HG03159 (cell line): ENCODE measurements at regions not wholly inside any gene's neighbourhood (a gene's known extent, or its start where the extent isn't known, plus 50 kb on each side); places are given as distances from the start of the nearest gene placed in this dataset.

Source experiments
- ATAC-seq: cut with Tn5 transposase; IDR thresholded peaks from one replicate; pipeline ENCODE4 v1.9.1; 2021; ENCODE audit warnings: mild to moderate bottlenecking, moderate library complexity; ENCODE audit not compliant: unreplicated experiment

DNA sequence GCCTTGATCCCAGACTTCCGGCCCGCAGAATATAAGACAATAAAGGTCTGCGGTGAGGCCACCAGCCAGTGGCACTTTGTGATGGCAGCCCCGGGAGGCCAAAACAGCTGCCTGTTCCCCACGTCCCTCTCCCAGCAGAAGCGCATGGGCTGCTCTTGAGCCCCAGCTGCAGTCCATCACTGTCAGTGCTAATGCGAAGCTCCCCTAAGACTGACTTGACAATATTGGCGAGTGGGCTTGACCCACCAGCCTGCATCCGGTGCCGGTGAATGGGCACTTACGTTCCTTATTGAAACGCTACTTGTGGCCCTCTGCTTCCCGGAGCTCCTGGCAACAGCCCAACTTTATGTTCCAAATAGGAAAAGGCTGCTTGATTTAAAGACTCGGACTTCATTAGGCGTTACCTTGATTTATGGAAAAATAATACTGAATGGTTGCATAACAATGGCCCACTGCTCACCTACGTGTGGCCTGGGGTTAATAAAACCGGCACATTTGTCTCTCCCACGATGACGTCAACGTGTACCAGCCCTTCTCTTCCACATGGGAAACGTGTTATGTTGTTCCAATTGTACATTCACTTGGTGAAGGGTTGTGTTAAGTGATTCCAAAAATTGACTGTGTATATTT is 93.4 kb upstream of the SEPTIN5 start:
- no peak for ATAC-seq

DNA sequence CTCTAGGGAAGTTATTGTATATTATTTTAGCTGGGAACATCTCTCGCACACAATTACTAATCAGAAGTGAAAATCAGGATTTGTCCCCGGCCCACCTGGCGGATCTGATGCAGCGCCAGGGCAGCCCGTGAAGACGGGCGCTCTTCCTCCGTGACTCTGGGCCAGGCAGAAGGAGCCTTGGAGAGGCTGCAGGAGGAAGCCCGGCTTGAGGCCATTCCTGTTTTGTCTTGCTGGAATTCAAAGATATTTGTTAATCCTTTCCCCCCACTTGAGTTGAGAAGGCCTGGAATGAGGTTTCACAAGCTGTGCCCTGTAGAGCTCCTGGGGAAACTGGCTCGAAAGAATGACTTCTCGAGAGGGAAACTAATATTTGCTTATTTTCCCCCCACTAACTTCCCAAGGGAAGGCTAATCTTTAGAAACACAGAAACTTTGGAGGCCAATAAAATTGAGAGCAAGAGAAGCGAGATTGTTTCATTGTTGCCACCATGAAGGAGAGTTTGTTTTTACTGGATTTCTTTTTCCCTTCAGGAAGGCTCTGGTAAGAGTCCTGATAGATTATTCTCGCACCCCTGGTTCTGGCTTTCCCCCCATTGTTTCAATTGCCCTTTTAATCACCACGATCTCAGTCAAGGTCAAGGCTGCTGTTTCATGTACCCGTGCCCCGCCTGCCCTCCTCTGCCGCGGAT is 92.8 kb upstream of the SEPTIN5 start:
- no peak for ATAC-seq

GRCh38 chr22:19622061-19622441 is 92.3 kb upstream of the SEPTIN5 start:
- no peak for ATAC-seq

DNA sequence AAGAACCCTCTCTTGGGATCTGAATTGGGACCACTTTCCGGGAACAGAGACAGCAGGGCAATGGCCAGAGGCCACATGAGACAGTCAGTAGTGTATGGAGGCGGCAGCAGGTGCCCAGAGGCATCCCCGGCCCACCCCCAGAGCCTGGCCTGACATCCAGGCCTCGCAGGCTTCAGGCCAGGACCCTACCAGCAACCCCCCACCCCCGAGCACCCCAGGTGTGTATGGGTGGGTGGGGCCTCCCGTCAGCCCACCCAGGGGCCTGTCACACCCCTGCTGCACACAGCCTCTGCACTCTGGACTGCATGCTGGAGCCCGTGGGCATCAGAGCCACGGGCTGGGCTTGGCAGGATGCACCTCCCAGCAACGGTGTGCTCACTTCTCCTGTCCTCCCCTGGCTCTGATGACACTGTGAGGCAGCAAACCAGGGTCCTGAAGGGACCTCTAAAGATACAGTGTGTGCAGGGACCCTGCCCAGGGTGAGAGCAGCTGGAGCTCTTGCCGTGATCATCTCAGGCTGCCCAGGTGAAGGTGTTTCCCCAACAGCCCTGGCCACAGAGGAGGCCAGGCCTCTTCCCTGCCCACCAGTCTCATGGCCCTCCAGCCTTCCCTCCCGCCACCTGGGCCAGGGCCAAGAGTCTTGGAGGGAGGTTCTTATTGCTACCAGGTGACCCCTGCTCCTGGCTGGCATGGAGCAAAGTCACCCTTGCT is 88.8 kb upstream of the SEPTIN5 start:
- ATAC-seq = no peak

- no peak for ATAC-seq
Observed at GRCh38 chr22:19626042-19626587, 88.2 kb upstream of the SEPTIN5 start.

DNA sequence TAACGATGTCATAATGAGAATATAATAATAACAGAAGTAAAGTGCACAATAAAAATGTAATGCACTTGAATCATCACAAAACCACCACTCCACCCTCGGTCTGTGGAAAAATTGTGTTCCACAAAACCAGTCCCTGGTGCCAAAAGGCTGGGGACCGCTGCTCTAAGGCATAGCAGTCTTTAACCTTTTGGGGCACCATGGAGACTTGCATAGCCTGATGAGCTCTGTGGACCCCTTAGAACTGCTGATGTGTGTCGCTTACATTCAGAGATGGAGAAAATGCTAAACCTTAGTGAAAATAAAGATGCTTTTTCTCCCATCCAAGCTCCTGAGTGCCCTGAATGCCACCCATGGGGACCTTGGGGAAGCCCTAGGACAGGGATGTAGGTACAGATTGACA is 87.6 kb upstream of the SEPTIN5 start:
- ATAC-seq = no peak

DNA sequence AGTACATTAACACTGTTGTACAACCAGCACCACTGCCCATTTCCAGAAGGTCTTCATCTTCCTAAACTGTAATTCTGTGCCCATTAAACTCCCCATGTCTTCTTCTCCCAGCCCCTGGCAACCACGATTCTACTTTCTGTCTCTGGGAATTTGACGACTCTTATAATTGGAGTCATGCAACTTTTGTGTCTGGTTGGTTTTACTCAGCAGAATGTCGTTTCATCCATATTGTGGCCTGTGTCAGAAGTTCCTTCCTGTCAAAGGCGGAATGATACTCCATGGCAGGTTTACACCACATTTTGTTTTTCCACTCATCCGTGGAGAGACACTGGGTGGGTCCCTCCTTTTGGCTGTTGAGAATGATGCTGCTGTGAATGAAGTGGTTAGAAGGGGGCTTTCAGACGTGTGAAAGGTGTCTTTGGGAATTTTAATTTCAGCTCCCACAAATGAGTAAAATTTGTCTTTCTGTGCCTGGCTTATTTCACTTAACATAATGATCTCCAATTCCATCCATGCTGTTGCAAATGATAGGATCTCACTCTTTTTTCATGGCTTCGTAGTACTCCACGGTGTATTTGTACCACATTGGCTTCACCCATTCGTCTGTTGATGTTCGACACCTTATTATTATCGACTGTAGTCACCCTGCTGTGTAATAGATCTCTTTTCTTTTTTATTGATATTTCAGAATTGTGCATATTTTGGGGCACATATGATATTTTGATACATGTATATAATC is 86.1 kb upstream of the SEPTIN5 start:
- no peak for ATAC-seq

DNA sequence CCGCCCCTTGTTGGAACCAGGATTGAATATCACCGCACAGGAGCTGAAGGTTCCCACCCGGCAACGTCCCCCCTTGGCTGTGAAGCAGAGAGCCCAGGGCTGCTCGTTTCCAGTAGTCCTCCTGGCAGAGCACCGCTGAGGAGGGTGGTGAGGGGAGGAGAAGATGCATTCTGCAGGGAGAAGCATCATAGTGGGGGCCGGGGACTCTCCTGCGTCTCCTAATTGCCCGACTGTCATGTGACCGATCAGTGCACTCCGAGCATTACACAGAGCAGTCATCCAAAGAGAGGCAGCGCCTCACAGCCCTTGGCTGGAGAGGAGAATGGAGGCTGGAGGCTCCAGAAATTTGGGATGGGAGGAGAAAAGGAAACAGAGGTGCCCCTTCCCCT is 85.0 kb upstream of the SEPTIN5 start:
- no peak for ATAC-seq

GRCh38 chr22:19629720-19630419 is 84.4 kb upstream of the SEPTIN5 start:
- no peak for ATAC-seq

- no peak for ATAC-seq
Observed at GRCh38 chr22:19630614-19631013, 83.7 kb upstream of the SEPTIN5 start.

DNA sequence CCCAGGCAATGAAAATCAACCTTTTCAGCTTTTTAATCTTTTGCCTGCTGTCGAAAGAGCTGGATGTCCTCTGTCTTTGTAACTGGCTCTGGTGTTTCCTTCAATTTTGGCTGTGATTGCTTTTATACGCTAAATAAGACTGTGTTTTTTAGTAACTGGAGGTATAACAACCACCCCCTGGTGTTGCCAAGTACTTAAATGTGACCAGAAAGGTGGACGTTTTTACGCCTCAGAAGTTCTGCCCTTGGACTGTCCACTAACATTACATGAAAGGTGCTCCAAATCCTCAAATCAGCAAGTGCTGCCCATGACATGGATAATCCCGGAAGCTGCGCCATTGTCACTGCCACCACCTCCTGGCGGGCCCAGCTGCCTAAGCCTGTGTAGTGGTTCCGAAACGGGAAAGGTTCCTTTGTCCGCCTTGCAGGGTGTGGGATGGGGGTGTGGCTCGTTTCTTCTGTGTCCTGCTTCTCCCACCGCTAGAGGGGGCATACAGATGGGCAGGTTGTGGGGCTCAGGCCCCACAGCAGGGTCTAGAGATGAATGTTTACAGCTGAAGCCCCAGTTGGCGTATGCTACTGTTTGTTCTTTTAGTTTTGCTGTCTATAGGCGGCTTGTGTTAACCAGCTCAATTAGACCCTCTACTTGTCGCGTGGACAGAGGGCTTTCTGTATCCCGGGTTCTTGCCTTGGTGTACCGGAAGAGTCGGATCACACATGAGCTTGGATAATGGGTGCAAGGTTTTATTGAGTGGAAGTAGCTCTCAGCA is 82.2 kb upstream of the SEPTIN5 start:
- ATAC-seq = no peak

- no peak for ATAC-seq
Observed at GRCh38 chr22:19632668-19633148, 81.6 kb upstream of the SEPTIN5 start.

GRCh38 chr22:19634226-19634975 is 79.9 kb upstream of the SEPTIN5 start:
- no peak for ATAC-seq

- ATAC-seq = no peak
Observed at GRCh38 chr22:19635644-19636043, 78.7 kb upstream of the SEPTIN5 start.

- no peak for ATAC-seq
Observed at GRCh38 chr22:19636696-19637407, 77.5 kb upstream of the SEPTIN5 start.

GRCh38 chr22:19637408-19638281 is 76.7 kb upstream of the SEPTIN5 start:
- no peak for ATAC-seq

GRCh38 chr22:19638282-19639015 is 75.9 kb upstream of the SEPTIN5 start:
- ATAC-seq = no peak
